T-helper 2 cell treated with Interferon-gamma antibody and Interleukin-4, amounts not matched to agents 100 ng/mL and 5 ng/mL, for 36 hours (primary cell): ENCODE measurements at regions not wholly inside any gene's neighbourhood (a gene's known extent, or its start where the extent isn't known, plus 50 kb on each side); places are given as distances from the start of the nearest gene placed in this dataset.

Experiments used
- intact Hi-C: fragments of 100-400 bp; cut with micrococcal nuclease; formaldehyde crosslinking; loops from one replicate; pipeline ENCODE4 v1.15.1; 2023

DNA sequence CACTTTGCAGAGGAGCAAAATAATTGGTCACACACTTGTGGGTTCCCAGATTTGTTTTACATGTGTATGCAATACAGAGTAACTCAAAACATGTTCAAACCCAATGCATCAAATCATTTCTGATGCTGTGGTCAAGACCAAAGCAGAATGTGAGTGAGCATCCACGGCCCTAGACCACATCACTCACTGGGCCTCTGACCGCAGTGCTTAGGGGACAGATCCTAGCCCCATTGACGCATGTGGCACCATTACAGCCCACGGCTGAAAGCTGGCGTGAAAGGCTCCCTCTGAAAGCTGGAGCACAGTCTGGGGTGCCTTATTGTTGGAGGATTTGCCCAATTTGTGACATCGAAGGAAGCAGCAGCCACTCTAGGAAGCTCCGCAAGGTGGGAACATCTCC is 498.8 kb upstream of the TCF4 start:
- intact Hi-C loops: no loop called here

DNA sequence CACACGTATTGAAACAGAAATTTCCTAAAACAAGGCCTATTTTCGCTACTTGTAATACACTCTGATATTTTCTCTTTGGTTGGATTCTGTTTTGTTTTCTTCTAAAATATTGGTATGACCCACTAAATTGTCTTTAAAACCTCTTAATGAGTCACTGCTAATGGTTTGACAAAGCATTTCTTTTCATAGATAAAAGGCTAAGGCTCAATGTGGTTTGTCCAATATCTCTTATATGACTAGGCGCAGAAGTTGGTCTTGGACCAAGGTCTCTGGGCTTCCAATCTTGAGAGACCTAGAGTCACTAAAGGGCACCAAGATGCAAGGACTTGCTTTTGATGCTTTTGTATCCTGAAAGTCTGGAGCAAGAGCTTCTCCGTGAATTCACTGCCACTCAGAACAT is 498.2 kb upstream of the TCF4 start:
- intact Hi-C loops: no loop called here

DNA sequence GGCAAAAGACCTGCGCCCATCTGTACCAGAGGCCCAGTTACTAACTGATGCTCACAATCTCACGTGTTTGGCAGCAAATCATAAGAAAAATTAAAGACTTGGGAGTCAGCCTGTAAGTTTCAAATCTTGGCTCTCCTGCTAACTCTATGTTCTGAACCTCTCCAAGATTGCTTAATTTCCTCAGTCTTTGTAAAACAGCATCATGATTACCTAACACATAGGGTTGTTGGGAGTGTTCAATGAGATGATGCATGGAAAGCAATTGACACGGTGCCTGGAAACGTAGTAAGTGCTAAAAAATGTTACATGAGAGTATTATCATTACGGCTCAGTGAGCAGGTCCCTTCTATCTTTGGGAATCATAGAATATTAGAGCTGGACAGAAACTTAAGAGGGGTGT is 497.6 kb upstream of the TCF4 start:
- intact Hi-C loops: no loop called here

DNA sequence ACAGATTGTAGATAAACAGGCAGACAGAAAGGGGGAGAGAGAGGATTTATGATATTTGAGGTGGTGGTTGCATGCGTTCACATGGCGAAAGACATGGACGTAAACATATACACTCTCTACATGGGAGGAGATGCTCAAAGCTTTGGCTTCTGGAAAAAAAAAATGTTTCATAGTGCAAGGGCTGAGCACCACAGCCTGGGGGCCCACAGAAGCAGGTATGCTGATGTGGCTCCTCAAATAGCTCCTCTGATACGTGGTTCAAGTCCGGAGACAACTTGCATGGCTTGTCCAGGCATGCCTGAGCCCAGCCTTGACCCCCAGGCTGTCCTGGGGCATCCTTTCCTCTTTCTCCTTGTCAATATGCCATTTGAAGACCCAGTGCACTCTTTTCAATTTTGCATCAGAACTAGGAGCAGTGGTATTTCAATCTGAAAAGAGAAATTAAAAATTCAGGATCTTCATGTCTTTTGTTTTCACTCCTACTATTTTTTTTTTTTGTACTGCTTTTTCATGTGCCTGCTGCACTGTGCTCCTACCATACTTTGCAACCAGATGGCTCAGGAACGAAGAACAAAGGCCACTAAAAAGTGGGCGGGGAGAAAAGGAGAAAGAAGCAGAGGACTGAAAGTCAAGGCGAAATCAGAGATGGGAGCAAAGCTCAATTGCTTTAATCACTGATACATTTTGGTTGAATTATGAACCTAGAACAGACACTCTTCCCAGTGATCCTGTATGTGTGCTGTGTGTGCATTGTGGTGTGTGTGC is 495.7 kb upstream of the TCF4 start:
- intact Hi-C loops: no loop called here

DNA sequence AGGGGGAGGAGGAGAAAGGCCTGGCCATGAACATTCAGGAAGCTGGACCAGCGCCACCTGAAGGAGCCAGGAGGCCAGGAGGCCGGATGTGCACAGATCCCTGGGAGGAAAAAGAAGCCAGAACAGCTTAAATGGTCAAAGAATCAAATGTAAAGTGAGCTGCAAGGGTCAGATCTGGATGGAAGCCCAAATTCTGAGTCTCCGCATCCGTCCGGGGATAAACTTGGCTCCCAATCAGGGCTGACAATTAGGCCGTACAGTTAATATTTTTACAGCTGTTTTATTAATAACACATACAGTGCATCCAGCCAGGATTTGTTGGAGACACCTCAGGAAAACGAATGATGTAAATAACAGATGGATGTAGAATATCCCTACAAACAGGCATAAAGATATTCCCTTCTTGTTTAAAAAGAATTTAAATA is 495.1 kb upstream of the TCF4 start:
- intact Hi-C loops: no loop called here

DNA sequence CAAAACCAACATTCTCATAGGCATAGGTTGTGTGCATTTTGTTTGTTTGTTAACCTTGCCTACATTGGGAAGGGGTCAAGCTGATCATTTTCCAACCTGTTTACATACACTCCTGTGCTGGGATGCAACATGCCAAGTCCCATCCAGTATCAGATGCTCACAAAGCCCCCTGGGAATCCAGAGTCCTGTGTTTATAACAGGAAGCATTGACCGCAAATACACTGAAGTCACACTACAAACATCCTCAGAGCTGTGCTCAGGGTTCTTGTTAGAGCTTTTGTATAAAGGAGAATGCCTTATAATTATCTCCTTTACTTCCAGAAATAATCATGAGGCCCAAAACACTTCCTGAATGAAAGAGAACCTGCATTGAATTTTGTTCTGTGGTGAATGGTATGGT is 488.7 kb upstream of the TCF4 start:
- intact Hi-C loops: no loop called here

DNA sequence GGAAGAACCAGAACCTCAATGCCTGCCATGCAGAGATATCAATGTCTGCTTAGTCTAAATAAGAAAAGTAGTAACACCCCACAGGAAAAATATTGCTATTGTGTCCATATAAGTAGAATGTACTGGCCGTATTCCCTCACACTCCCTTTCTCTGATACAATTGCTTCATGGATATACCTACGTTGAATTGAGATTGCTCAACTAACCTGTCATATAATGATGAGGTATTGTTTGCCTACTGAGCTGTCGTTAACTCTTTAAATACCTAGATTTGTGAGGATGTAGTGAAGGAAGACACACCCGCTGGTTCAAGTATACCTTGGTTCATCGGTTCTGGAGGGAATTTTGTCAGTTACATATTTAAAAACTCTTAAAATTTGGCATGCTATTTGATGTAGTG is 480.7 kb upstream of the TCF4 start:
- intact Hi-C loops: no loop called here

DNA sequence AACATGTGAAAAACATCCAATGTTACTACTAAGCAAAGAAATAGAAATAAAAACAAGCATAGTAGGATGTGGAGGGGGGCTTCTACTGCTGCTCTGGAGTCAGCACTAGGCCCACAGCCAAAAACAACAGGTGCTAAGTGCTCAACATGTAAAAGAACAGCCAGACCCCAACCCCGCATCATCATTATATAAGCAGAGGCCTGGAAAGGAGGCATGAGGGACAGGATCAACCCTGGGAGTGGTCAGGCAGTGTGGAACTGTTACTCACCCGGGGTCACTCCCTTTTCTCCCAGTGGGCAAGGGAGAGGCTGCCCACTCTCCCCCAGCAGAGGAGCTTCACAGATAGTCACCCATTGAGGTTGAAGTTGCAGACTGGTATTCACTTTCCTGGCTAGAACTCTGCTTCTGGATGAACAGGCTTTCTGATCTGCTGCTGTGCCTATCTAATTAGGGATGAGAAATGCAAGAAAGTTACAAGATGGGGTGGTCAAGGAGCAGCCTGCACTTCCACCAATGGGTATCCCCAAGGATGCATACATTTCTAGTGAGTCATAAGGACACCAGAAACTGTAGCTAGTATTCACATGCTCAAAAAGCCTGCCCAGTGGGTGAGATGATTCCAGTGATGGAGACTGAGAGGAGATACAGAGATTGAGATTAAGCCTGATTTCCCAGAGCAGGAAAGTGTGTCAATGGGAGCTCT is 480.1 kb upstream of the TCF4 start:
- intact Hi-C loops: no loop called here

DNA sequence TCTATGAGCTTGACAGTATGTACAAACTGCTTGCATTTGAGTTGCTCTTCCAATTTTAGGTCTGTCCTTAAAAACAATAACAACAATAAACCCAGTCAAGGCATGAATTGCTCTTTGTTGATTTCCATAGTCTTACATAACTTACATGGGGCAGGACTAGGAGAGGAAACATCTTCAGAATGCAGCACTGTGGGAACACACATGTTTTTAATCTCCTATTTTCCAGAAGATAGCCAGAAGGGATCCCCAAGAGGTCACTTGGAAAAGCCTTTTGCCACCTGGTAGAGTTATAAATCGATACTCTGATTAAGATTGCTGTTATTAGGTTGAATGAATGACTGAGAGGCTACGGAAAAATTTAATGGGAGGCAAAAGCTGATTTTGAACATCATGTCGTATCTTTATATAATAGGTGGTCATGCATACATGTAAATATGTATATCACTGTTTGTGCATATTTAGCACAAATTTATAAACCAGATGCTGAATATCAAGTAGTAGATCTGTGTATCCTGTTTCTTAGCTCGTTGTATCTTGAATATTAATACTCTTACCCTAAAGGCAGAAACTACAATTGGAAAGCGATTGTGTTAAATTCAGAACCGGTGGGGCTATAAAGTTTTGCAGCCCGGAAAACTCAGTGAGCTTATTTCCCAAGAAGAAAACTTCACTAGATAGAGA is 479.4 kb upstream of the TCF4 start:
- intact Hi-C loops: no loop called here

DNA sequence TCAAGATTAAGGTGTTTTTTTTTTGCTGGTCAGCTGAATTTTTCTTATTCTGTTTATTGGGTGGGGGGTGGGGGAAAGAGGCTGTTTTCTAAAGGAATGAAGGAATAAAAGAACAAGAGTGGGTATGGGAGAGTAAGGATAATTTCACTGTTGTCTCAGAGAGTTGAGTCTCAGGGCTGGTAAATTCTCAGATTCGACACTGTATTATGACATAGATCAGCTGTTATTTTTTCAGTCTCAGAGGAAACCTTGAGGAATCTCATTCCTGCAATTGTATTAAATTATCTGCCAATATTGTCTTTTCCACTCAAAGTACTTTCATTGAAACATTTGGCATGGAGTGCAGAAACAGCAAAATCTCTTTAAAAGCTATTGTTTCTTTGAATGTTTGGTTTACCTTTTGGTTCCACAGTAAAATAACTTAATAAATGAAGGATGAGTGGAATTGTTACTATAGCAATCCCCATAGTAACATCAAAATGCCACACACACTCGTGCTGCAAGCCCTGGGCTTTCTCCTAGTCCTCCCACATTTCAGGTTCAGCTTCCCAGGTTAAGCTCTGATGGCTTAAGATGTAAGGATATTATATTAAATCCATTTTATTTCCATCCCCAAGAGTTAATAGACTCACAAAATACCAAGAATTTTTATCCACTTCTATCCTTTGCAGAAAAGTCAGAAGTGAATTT is 478.7 kb upstream of the TCF4 start:
- intact Hi-C loops: no loop called here

DNA sequence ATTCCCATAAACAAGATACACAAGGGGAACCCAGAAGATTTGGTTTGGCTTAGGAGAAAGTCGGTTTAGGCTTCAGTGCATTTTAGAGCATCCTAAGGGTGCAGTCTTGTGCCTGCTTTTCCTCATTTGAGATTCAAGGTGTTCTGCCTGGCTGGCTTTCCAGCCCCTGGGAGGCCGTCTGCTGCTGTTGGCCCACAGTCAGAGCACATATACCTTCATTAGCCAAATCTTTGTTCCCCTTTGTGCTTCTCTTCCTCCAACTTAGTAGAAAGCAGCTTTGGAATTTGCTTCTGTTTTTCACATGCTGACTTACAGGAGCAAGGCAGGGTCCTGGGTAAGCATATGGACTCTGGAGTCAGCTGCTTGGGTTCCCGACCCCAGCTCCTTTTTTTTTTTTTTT is 477.1 kb upstream of the TCF4 start:
- intact Hi-C loops: no loop called here

DNA sequence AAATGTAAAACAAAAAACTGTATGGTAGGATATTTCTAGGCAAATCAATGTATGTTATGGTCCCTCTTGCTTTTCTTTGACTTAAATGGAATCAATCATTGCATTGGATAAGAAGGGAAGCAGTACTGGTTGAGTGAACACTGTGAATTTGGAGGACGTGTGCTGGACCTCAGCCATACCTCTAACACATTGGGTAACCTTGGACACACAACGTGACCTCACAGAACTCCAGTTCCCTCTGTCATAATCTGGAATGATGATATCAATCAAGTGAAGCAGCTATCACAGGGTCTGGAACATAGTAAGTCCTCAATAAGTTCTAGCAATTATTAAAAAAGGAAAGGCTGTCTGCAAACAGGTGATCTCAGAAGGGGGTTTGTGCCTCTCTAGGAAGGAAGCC is 474.9 kb upstream of the TCF4 start:
- intact Hi-C loops: no loop called here

DNA sequence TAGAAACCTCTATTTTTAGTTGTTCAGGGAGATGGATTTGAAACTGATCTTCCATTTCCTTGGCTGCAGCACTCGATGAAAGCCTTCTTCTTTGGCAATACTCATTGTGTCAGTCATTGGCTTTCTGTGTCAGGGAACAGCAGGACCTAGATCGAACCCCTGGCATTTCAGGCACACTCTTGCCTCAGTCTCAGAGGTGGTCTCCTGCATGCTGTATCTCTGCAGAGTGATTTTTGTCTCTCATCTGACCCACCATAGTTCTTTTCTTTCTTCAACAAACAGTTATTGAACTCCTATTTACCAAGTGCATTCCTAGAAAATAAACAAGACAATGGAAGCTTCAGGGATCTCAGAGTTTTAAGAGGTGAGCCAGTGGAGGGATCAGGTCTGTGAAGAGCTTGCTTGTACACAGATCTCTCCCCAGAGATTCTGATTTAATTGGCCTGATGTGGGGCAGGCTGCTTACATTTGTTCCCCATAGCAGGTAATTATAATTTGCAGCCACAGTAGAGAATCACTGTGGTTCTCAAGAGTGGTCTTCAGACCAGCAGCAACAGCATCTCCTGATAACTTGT is 473.1 kb upstream of the TCF4 start:
- intact Hi-C loops: no loop called here

DNA sequence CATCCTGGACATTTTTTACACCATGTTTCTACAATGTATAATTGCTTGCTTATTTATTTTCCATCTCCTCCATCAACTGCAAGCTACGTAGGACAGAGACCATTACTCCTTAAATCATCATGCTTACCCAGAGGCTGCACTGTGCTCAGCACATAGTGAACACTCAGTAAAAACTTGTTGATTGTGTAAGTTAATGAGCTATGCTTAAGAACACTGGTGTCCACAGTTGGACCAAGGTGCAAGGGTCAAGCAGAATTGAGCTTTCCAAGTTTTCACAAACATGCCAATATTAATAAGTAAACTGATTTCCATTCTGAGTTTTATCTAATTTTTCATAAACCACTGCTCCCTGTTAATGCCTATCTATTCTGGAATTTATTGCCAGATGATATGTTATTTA is 464.2 kb upstream of the TCF4 start:
- intact Hi-C loops: no loop called here

DNA sequence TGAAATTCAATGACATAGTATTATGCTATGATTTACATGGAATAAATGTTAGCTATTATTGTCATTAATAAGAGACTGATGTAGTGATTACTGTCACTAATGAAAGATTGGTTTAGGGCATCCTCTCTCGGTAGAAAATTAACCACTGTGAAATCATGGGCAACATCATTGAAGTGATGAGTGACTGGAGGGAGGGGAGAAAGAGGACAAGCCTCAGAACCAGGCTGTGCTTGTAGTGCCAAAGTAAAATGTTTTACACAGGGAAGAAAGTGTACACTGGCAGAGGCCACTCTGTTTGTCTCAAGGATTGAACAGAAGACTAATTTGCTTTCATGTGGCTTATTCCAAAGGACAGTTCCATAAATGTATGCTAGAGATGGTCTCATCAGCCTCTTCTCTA is 456.2 kb upstream of the TCF4 start:
- intact Hi-C loops: no loop called here

DNA sequence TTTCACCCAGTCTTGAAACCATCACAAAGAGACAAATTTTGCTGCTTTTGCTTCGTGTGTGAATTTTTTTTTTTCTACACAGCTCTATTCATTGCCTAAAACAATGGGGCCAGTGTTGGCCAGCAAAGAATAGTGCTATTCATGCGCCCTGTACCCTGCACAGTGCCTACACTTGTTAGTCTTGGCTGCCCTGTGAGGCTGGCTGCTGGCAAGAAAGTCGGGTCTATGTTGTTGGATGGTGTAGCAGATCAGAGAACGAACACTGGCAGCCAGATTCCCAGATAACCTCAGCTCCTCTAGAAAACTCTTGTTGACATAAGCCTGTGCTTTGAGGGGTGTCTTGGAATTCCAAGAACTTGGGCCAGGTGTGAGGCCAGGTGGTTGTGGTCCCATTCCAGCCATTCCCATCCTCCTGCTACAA is 455.7 kb upstream of the TCF4 start:
- intact Hi-C loops: no loop called here

DNA sequence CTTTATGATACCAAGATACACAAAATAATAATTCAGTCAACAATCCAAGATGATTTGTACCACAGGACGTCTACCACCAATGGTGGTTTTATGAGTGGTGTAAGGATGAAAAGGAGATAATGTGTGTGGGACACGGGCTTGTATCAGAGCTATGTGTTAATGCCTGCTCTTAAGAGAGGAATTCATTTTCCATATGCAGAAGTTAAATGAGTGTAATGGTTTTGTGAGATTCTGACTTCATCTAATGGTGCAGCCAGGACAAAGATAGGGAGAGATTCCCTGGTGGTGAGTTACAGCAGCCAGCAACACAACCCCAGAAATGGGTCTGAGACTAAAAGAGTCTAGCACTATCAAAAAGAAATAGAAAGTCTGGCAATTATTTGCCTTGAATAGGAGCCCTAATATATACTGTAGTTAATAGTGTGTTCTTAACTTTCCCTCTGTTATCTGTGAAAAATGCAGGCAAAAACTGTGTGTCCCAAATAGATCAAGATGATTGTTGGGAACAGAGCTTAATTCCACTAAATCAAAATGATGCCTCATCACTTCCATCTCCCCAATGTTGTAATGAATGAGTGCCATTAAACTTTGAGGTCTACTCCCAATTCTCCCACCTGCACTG is 455.0 kb upstream of the TCF4 start:
- intact Hi-C loops: no loop called here

DNA sequence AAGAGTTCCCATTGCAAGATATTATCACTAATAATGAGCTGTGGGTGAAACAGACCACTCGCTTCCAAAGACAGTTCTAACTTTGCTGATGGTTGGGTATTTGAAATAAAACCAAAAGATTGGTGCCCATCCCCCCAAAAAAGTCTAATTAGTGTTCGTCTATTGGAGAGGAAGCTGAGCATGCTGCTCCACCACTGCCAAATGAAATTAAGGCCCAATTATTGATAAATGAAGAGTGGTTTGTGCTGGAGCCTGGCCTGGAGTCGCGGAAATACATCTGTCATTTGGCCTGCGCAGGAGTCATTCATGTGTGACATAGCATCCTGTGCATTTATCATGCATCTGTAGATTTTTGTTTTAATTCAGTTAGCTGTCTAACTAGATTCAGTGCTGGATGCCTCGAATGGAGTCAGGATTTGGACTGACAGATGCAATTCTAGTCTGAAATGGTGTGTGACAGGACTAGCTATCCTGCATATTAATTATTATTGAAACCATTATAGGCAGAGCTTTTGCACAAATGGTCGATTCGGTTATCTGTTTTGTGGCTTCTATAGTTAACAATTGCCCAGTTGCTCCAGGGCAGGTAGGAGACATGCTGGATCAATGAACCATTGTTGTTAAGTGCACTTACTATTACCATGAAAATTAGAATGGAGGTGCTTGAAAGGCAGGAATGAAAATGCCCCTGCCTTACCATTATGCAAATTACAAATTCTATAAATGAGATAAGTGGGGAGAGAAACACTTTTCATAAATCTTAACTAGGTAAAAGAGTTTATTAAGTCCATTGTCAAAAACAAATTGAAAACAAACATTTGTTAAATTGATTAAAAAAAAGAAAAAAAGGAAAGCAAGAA is 450.4 kb upstream of the TCF4 start:
- intact Hi-C loops: no loop called here

DNA sequence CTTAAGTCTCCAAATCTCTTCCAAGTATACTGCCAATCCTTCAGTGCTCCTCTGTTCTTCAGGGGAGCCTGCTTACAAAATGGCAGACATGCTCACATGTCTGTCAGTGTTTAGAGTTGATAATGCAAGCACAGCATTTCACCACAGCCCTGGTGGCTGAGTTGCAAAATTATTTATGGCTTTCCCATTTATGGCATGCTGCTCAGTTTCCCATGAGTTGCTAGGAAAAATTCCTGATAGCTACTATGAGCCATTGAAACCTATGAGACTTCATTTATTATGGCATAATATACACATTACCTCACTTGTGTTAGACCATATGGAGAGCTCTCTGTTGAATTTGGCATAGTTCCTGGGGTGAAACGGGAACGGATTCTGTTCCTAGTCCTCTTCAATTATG is 448.7 kb upstream of the TCF4 start:
- intact Hi-C loops: no loop called here

DNA sequence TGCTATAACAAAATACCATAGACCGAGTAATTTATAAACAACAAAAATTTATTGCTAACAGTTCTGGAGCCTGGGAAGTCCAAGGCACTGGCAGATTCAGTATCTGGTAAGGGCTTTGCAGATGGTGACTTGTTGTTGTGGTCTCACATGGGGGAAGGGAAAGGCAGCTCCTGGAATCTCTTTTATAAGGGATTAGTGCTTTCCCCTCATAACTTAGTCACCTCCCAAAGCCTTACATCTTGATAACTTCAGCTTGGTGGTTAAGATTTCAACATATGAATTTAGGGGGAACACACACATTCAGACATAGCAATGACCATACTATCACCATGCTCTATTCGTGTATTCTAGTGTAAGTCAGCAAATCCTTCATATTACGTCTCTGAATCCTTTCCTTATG is 447.6 kb upstream of the TCF4 start:
- intact Hi-C loops: no loop called here
